ENCODE measurements at regions not wholly inside any gene's neighbourhood (a gene's known extent, or its start where the extent isn't known, plus 50 kb on each side); places are given as distances from the start of the nearest gene placed in this dataset.

DNA sequence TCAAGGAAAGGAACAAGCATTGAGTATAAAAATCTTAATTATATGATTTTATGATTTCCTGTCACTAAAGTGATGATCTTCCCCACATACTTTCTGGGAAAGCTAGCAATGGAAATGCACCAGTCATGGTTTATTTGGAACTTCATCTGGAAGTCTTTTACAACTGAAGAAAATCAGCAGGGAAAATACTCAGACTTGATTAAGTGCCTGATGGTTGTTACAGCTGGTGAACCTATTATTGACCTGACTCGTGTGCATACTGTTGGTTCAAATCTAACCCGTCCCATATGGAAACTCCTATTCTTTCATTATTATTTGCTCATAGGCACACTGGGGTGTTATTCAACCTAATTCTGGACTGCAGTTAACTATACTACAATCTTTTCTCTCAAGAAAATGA lies 701.8 kb upstream of the CCDC54 start:
- Mint-ChIP-seq H3K4me3 (no peak overlapping the region), H3K9me3 (no peaks in the 10 kb centered on the region; the same call in 2 of the 3 replicates), H3K27ac (no peak overlapping the region), H3K36me3 (ENCODE audit: low read depth) (no peaks in the 10 kb centered on the region; the same call in 2 of the 3 replicates), H3K4me1 (no peaks in the 10 kb centered on the region), H3K27me3 (ENCODE audit: insufficient read depth, low read depth, poor library complexity) (no peaks in the 10 kb centered on the region)
- Histone ChIP-seq H3K9me2 (ENCODE audit: insufficient read depth) (no peaks in the 10 kb centered on the region), H3K79me2 (replicated peaks; ENCODE audit: insufficient read depth) (no peaks in the 10 kb centered on the region), H3K4me3 (no peak overlapping the region), H3F3A (replicated peaks; ENCODE audit: low read depth) (no peaks in the 10 kb centered on the region), H3K4me2 (no peak overlapping the region), H3K36me3 (ENCODE audit: insufficient read depth) (no peaks in the 10 kb centered on the region), H2AFZ (no peak overlapping the region), H3K4me1 (ENCODE audit: insufficient read depth) (no peaks in the 10 kb centered on the region), H3K27me3 (ENCODE audit: insufficient read depth) (no peaks in the 10 kb centered on the region), H4K20me1 (replicated peaks; ENCODE audit: insufficient read depth) (no peaks in the 10 kb centered on the region), H3K27ac (ENCODE audit: low read depth) (no peak overlapping the region)
- ATAC-seq = no peak
- TF ChIP-seq ZNF331 (CRISPR knock-in tag; IDR thresholded peaks at IDR 0.05; ENCODE audit: low read depth) (no peak), EZH2 (IDR thresholded peaks at IDR 0.05; ENCODE audit: low read depth, unreplicated experiment) (no peak)
- TF ChIP-seq, protein P1, sequence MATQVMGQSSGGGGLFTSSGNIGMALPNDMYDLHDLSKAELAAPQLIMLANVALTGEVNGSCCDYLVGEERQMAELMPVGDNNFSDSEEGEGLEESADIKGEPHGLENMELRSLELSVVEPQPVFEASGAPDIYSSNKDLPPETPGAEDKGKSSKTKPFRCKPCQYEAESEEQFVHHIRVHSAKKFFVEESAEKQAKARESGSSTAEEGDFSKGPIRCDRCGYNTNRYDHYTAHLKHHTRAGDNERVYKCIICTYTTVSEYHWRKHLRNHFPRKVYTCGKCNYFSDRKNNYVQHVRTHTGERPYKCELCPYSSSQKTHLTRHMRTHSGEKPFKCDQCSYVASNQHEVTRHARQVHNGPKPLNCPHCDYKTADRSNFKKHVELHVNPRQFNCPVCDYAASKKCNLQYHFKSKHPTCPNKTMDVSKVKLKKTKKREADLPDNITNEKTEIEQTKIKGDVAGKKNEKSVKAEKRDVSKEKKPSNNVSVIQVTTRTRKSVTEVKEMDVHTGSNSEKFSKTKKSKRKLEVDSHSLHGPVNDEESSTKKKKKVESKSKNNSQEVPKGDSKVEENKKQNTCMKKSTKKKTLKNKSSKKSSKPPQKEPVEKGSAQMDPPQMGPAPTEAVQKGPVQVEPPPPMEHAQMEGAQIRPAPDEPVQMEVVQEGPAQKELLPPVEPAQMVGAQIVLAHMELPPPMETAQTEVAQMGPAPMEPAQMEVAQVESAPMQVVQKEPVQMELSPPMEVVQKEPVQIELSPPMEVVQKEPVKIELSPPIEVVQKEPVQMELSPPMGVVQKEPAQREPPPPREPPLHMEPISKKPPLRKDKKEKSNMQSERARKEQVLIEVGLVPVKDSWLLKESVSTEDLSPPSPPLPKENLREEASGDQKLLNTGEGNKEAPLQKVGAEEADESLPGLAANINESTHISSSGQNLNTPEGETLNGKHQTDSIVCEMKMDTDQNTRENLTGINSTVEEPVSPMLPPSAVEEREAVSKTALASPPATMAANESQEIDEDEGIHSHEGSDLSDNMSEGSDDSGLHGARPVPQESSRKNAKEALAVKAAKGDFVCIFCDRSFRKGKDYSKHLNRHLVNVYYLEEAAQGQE (IDR thresholded peaks at IDR 0.05; ENCODE audit: unreplicated experiment) = no peak
- TF ChIP-seq, protein P2, sequence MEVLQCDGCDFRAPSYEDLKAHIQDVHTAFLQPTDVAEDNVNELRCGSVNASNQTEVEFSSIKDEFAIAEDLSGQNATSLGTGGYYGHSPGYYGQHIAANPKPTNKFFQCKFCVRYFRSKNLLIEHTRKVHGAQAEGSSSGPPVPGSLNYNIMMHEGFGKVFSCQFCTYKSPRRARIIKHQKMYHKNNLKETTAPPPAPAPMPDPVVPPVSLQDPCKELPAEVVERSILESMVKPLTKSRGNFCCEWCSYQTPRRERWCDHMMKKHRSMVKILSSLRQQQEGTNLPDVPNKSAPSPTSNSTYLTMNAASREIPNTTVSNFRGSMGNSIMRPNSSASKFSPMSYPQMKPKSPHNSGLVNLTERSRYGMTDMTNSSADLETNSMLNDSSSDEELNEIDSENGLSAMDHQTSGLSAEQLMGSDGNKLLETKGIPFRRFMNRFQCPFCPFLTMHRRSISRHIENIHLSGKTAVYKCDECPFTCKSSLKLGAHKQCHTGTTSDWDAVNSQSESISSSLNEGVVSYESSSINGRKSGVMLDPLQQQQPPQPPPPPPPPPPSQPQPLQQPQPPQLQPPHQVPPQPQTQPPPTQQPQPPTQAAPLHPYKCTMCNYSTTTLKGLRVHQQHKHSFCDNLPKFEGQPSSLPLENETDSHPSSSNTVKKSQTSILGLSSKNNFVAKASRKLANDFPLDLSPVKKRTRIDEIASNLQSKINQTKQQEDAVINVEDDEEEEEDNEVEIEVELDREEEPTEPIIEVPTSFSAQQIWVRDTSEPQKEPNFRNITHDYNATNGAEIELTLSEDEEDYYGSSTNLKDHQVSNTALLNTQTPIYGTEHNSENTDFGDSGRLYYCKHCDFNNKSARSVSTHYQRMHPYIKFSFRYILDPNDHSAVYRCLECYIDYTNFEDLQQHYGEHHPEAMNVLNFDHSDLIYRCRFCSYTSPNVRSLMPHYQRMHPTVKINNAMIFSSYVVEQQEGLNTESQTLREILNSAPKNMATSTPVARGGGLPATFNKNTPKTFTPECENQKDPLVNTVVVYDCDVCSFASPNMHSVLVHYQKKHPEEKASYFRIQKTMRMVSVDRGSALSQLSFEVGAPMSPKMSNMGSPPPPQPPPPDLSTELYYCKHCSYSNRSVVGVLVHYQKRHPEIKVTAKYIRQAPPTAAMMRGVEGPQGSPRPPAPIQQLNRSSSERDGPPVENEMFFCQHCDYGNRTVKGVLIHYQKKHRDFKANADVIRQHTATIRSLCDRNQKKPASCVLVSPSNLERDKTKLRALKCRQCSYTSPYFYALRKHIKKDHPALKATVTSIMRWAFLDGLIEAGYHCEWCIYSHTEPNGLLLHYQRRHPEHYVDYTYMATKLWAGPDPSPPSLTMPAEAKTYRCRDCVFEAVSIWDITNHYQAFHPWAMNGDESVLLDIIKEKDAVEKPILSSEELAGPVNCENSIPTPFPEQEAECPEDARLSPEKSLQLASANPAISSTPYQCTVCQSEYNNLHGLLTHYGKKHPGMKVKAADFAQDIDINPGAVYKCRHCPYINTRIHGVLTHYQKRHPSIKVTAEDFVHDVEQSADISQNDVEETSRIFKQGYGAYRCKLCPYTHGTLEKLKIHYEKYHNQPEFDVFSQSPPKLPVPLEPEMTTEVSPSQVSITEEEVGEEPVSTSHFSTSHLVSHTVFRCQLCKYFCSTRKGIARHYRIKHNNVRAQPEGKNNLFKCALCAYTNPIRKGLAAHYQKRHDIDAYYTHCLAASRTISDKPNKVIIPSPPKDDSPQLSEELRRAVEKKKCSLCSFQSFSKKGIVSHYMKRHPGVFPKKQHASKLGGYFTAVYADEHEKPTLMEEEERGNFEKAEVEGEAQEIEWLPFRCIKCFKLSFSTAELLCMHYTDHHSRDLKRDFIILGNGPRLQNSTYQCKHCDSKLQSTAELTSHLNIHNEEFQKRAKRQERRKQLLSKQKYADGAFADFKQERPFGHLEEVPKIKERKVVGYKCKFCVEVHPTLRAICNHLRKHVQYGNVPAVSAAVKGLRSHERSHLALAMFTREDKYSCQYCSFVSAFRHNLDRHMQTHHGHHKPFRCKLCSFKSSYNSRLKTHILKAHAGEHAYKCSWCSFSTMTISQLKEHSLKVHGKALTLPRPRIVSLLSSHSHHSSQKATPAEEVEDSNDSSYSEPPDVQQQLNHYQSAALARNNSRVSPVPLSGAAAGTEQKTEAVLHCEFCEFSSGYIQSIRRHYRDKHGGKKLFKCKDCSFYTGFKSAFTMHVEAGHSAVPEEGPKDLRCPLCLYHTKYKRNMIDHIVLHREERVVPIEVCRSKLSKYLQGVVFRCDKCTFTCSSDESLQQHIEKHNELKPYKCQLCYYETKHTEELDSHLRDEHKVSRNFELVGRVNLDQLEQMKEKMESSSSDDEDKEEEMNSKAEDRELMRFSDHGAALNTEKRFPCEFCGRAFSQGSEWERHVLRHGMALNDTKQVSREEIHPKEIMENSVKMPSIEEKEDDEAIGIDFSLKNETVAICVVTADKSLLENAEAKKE (CRISPR knock-in tag; IDR thresholded peaks at IDR 0.05) = no peak
- TF ChIP-seq, protein P3, sequence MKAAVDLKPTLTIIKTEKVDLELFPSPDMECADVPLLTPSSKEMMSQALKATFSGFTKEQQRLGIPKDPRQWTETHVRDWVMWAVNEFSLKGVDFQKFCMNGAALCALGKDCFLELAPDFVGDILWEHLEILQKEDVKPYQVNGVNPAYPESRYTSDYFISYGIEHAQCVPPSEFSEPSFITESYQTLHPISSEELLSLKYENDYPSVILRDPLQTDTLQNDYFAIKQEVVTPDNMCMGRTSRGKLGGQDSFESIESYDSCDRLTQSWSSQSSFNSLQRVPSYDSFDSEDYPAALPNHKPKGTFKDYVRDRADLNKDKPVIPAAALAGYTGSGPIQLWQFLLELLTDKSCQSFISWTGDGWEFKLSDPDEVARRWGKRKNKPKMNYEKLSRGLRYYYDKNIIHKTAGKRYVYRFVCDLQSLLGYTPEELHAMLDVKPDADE (IDR thresholded peaks at IDR 0.05) = no peak
- DNase-seq (ENCODE audit: low spot score) = no peak

Data from GM23338 (cell line).